OCI-LY1 (cell line): ENCODE measurements at regions not wholly inside any gene's neighbourhood (a gene's known extent, or its start where the extent isn't known, plus 50 kb on each side); places are given as distances from the start of the nearest gene placed in this dataset.

Source experiments
- H2AFZ ChIP-seq: fragments of 200-600 bp; sonication (generic), shearing (Covaris generic); 2 replicates; pipeline ENCODE4 v1.6.0; 2014; ENCODE audit warnings: antibody characterized with exemption, mild to moderate bottlenecking, low read length
- H3F3A ChIP-seq: fragments of 200-600 bp; sonication (generic), shearing (Covaris generic); 2 replicates; pipeline ENCODE4 v1.6.0; 2014; ENCODE audit warnings: mild to moderate bottlenecking, antibody characterized with exemption, low read length, moderate library complexity; ENCODE audit not compliant: insufficient read depth
- H3K27ac ChIP-seq: fragments of 200-600 bp; sonication (generic); 2 replicates; pipeline ENCODE4 v1.5.1; 2014; ENCODE audit warnings: low read length, mixed run types, mild to moderate bottlenecking, low read depth; ENCODE audit not compliant: poor library complexity, severe bottlenecking
- H3K27me3 ChIP-seq: fragments of 200-600 bp; sonication (generic); 2 replicates; pipeline ENCODE4 v1.6.0; 2014; ENCODE audit warnings: antibody characterized with exemption, mild to moderate bottlenecking, low read length, moderate library complexity; ENCODE audit not compliant: insufficient read depth
- H3K36me3 ChIP-seq: fragments of 200-600 bp; sonication (generic); 2 replicates; pipeline ENCODE4 v1.6.1; 2014; ENCODE audit warnings: mild to moderate bottlenecking, antibody characterized with exemption, low read length, moderate library complexity, mixed read lengths; ENCODE audit not compliant: insufficient read depth
- H3K4me1 ChIP-seq: fragments of 200-600 bp; sonication (generic); 2 replicates; pipeline ENCODE4 v1.5.1; 2014; ENCODE audit warnings: mild to moderate bottlenecking, low read length, moderate library complexity; ENCODE audit not compliant: insufficient read depth, severe bottlenecking
- H3K4me2 ChIP-seq: fragments of 200-600 bp; sonication (generic), shearing (Covaris generic); 2 replicates; pipeline ENCODE4 v1.6.1; 2014; ENCODE audit warnings: low read length
- H3K4me3 ChIP-seq: fragments of 200-600 bp; sonication (generic); 2 replicates; pipeline ENCODE4 v1.5.1; 2014; ENCODE audit warnings: low read length, low read depth, mild to moderate bottlenecking, mixed read lengths; ENCODE audit not compliant: poor library complexity, severe bottlenecking
- H3K79me2 ChIP-seq: fragments of 200-600 bp; shearing (Covaris generic); 2 replicates; pipeline ENCODE4 v1.6.1; 2016; ENCODE audit warnings: mixed run types, low read length, mixed read lengths; ENCODE audit not compliant: insufficient read depth
- H3K9ac ChIP-seq: fragments of 200-600 bp; sonication (generic), shearing (Covaris generic); 2 replicates; pipeline ENCODE4 v1.6.1; 2014; ENCODE audit warnings: mild to moderate bottlenecking, low read length, mixed read lengths
- H3K9me2 ChIP-seq: fragments of 200-600 bp; sonication (generic), shearing (Covaris generic); 2 replicates; pipeline ENCODE4 v1.6.1; 2014; ENCODE audit warnings: low read depth, mild to moderate bottlenecking, low read length, mixed read lengths
- H3K9me3 ChIP-seq: fragments of 200-600 bp; shearing (Covaris generic); 2 replicates; pipeline ENCODE4 v1.6.1; 2014; ENCODE audit warnings: low read length, mixed read lengths
- H4K20me1 ChIP-seq: fragments of 200-600 bp; sonication (generic), shearing (Covaris generic); 2 replicates; pipeline ENCODE4 v1.6.0; 2016; ENCODE audit warnings: mild to moderate bottlenecking, low read length; ENCODE audit not compliant: insufficient read depth
- CTCF ChIP-seq: fragments of 200-600 bp; sonication (generic), shearing (Covaris generic); IDR thresholded peaks from 2 replicates; pipeline ENCODE4 v1.5.1; 2017; ENCODE audit warnings: mild to moderate bottlenecking, antibody characterized with exemption, low read length, moderate library complexity, mixed read lengths
- EZH2 ChIP-seq: fragments of 200-600 bp; sonication (generic), shearing (Covaris generic); IDR thresholded peaks from 2 replicates; pipeline ENCODE4 v1.8.0; 2017; ENCODE audit warnings: borderline replicate concordance, mixed run types, mild to moderate bottlenecking, antibody characterized with exemption, low read length, moderate library complexity, mixed read lengths

GRCh38 chr11:88231894-88232482 is 56.7 kb upstream of the RAB38 start:
- TF ChIP-seq EZH2: no peak
- TF ChIP-seq CTCF: peak; percentile 58
- no peaks in the 10 kb centered on the region for H3K4me1 ChIP-seq
- H3K79me2 ChIP-seq: no peaks in the 10 kb centered on the region
- no peaks in the 10 kb centered on the region for H3K27me3 ChIP-seq
- H4K20me1 ChIP-seq: no peaks in the 10 kb centered on the region
- no peak overlapping the region for H3K4me3 ChIP-seq
- H3K36me3 ChIP-seq: no peaks in the 10 kb centered on the region
- no peaks in the 10 kb centered on the region for H3F3A ChIP-seq
- H2AFZ ChIP-seq: no peak overlapping the region
- no peak overlapping the region for H3K4me2 ChIP-seq
- H3K27ac ChIP-seq: no peak overlapping the region
- H3K9me2 ChIP-seq: no peaks in the 10 kb centered on the region
- H3K9me3 ChIP-seq: 0 out of 2 replicates have a peak, but pooled peaks cover 3% of the 10 kb centered on the region
- H3K9ac ChIP-seq: no peak overlapping the region

- no peaks in the 10 kb centered on the region for H3K36me3 ChIP-seq
Measured at GRCh38 chr11:88229303-88229702, 54.1 kb upstream of the RAB38 start.

More at GRCh38 chr11:88229303-88229702, 54.1 kb upstream of the RAB38 start:
- H3K4me2 ChIP-seq: no peak overlapping the region
- H3K4me1 ChIP-seq: no peaks in the 10 kb centered on the region
- no peaks in the 10 kb centered on the region for H3K9me2 ChIP-seq
- H3K9me3 ChIP-seq: 0 out of 2 replicates have a peak, but pooled peaks cover 3% of the 10 kb centered on the region
- no peak overlapping the region for H3K9ac ChIP-seq
- H3K27ac ChIP-seq: no peak overlapping the region
- no peaks in the 10 kb centered on the region for H3K79me2 ChIP-seq
- no peak overlapping the region for H2AFZ ChIP-seq
- H3K27me3 ChIP-seq: no peaks in the 10 kb centered on the region
- H3K4me3 ChIP-seq: no peak overlapping the region
- H4K20me1 ChIP-seq: no peaks in the 10 kb centered on the region
- H3F3A ChIP-seq: no peaks in the 10 kb centered on the region
- TF ChIP-seq CTCF (no peak), EZH2 (no peak)
